ENCODE measurements at regions not wholly inside any gene's neighbourhood (a gene's known extent, or its start where the extent isn't known, plus 50 kb on each side); places are given as distances from the start of the nearest gene placed in this dataset.

- H2AFZ ChIP-seq (ENCODE audit: insufficient read depth, low read depth, low read length, poor library complexity, severe bottlenecking) = no peak overlapping the region
- Mint-ChIP-seq H3K4me1 (peaks cover 2% of the 10 kb centered on the region), H3K4me3 (no peak overlapping the region), H3K9me3 (no peaks in the 10 kb centered on the region), H3K27ac (peak overlapping the region in 1 of 7 donors; percentile 64), H3K27me3 (ENCODE audit: low read depth in 3 of 3) (peaks cover 0 to 6% (median 6%) of the 10 kb centered on the region in 3 donors), H3K36me3 (no peaks in the 10 kb centered on the region)
- no peaks in the 10 kb centered on the region for H3K4me1 ChIP-seq (ENCODE audit: control insufficient read depth in 1 of 2, insufficient read depth in 2 of 2, low read length in 2 of 2)
- H3K4me3 ChIP-seq (replicated peaks in 1 of 3; ENCODE audit: low read depth in 2 of 3, low read length in 3 of 3) = no peak overlapping the region
- no peak overlapping the region for H3K27ac ChIP-seq (ENCODE audit: low read depth in 1 of 2, low read length in 2 of 2)
- H3K9me3 ChIP-seq (replicated peaks in 1 of 2; ENCODE audit: control insufficient read depth in 1 of 2, insufficient read depth in 1 of 2, low read length in 2 of 2) = no peaks in the 10 kb centered on the region
- no peak overlapping the region for H3K4me2 ChIP-seq (replicated peaks; ENCODE audit: extremely low read depth, low read length, poor library complexity, severe bottlenecking)
- no peaks in the 10 kb centered on the region for H4K20me1 ChIP-seq (ENCODE audit: insufficient read depth, low read length)
- H3K27me3 ChIP-seq (ENCODE audit: control insufficient read depth in 2 of 2, insufficient read depth in 2 of 2, low read length in 2 of 2) = no peaks in the 10 kb centered on the region
- WGBS (ENCODE audit: insufficient coverage) = 15% methylated on average over 2 of the region's 5 CpGs
- TF ChIP-seq, protein P1, sequence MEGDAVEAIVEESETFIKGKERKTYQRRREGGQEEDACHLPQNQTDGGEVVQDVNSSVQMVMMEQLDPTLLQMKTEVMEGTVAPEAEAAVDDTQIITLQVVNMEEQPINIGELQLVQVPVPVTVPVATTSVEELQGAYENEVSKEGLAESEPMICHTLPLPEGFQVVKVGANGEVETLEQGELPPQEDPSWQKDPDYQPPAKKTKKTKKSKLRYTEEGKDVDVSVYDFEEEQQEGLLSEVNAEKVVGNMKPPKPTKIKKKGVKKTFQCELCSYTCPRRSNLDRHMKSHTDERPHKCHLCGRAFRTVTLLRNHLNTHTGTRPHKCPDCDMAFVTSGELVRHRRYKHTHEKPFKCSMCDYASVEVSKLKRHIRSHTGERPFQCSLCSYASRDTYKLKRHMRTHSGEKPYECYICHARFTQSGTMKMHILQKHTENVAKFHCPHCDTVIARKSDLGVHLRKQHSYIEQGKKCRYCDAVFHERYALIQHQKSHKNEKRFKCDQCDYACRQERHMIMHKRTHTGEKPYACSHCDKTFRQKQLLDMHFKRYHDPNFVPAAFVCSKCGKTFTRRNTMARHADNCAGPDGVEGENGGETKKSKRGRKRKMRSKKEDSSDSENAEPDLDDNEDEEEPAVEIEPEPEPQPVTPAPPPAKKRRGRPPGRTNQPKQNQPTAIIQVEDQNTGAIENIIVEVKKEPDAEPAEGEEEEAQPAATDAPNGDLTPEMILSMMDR (IDR thresholded peaks at IDR 0.05) = no peak
- DNase-seq = no peak
- H3K79me2 ChIP-seq (ENCODE audit: insufficient read depth, low read length) = no peaks in the 10 kb centered on the region
- H3K9ac ChIP-seq (ENCODE audit: insufficient read depth, low read length, poor library complexity, severe bottlenecking) = no peak overlapping the region
- intact Hi-C loops (cut with micrococcal nuclease) = no loop called here
- no peaks in the 10 kb centered on the region for H3K36me3 ChIP-seq (replicated peaks in 1 of 2; ENCODE audit: control insufficient read depth in 1 of 2, insufficient read depth in 2 of 2, low read length in 2 of 2)
Measured at GRCh38 chr9:89843074-89843473, 238.3 kb downstream of the GADD45G start.

DNA sequence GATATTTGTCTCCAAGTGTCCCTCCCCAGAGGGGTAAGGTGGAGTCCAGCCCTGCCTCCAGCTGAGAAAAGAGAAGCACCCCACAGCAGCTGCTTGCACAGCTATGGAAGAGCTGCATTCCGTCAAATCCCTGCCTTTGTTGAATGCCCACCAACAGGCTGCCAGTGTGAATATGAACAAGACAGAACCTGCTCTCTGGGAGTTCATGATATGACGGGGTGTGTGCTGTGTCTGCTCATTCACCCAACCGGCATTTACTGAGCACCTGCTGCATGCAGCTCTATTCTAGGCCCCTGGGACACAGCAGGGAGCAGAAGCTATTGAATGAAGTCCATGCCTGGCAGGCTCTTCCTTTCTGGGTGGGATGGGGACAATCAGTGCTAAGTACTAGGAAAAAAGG, 238.8 kb downstream of the GADD45G start:
- H3K27ac ChIP-seq (ENCODE audit: low read depth in 1 of 2, low read length in 2 of 2) = no peak overlapping the region
- intact Hi-C loops (cut with micrococcal nuclease) = no loop called here
- H3K4me3 Mint-ChIP-seq = no peak overlapping the region
- no peaks in the 10 kb centered on the region for H3K9me3 ChIP-seq (replicated peaks in 1 of 2; ENCODE audit: control insufficient read depth in 1 of 2, insufficient read depth in 1 of 2, low read length in 2 of 2)
- H3K9ac ChIP-seq (ENCODE audit: insufficient read depth, low read length, poor library complexity, severe bottlenecking) = no peak overlapping the region
- DNase-seq = no peak
- peaks cover 2% of the 10 kb centered on the region for H3K4me1 Mint-ChIP-seq
- no peak overlapping the region for H3K4me3 ChIP-seq (replicated peaks in 1 of 3; ENCODE audit: low read depth in 2 of 3, low read length in 3 of 3)
- 95% methylated on average over 2 of the region's 3 CpGs for WGBS (ENCODE audit: insufficient coverage)
- H3K27me3 Mint-ChIP-seq (ENCODE audit: low read depth in 3 of 3) = peaks cover 2 to 6% (median 5%) of the 10 kb centered on the region in 3 donors
- H3K4me1 ChIP-seq (ENCODE audit: control insufficient read depth in 1 of 2, insufficient read depth in 2 of 2, low read length in 2 of 2) = no peaks in the 10 kb centered on the region
- H4K20me1 ChIP-seq (ENCODE audit: insufficient read depth, low read length) = no peaks in the 10 kb centered on the region
- H2AFZ ChIP-seq (ENCODE audit: insufficient read depth, low read depth, low read length, poor library complexity, severe bottlenecking) = no peak overlapping the region
- no peaks in the 10 kb centered on the region for H3K36me3 Mint-ChIP-seq
- no peaks in the 10 kb centered on the region for H3K27me3 ChIP-seq (ENCODE audit: control insufficient read depth in 2 of 2, insufficient read depth in 2 of 2, low read length in 2 of 2)
- no peak overlapping the region for H3K4me2 ChIP-seq (replicated peaks; ENCODE audit: extremely low read depth, low read length, poor library complexity, severe bottlenecking)
- no peaks in the 10 kb centered on the region for H3K36me3 ChIP-seq (replicated peaks in 1 of 2; ENCODE audit: control insufficient read depth in 1 of 2, insufficient read depth in 2 of 2, low read length in 2 of 2)
- H3K27ac Mint-ChIP-seq = no peak overlapping the region
- H3K9me3 Mint-ChIP-seq = no peaks in the 10 kb centered on the region
- TF ChIP-seq, protein P1 (IDR thresholded peaks at IDR 0.05) = no peak
- no peaks in the 10 kb centered on the region for H3K79me2 ChIP-seq (ENCODE audit: insufficient read depth, low read length)
